Loucy (cell line): ENCODE measurements at regions not wholly inside any gene's neighbourhood (a gene's known extent, or its start where the extent isn't known, plus 50 kb on each side); places are given as distances from the start of the nearest gene placed in this dataset.

ENCODE experiments used
- H2AFZ ChIP-seq: fragments of 200-600 bp; sonication (generic); 2 replicates; pipeline ENCODE4 v1.6.0; 2016; ENCODE audit warnings: antibody characterized with exemption, mild to moderate bottlenecking, low read length, moderate library complexity
- H3F3A ChIP-seq: fragments of 200-600 bp; 2 replicates; pipeline ENCODE4 v1.6.0; 2016; ENCODE audit warnings: antibody characterized with exemption, low read depth, mild to moderate bottlenecking
- H3K27me3 ChIP-seq: fragments of 200-600 bp; sonication (generic); 2 replicates; pipeline ENCODE4 v1.6.1; 2014; ENCODE audit warnings: low read length, mild to moderate bottlenecking; ENCODE audit not compliant: insufficient read depth, poor library complexity, severe bottlenecking
- H3K36me3 ChIP-seq: fragments of 200-600 bp; sonication (generic); 2 replicates; pipeline ENCODE4 v1.6.1; 2016; ENCODE audit warnings: low read length; ENCODE audit not compliant: insufficient read depth
- H3K4me1 ChIP-seq: fragments of 200-600 bp; sonication (generic); 2 replicates; pipeline ENCODE4 v1.5.1; 2014; ENCODE audit warnings: low read length, mild to moderate bottlenecking; ENCODE audit not compliant: insufficient read depth, poor library complexity, severe bottlenecking
- H3K4me2 ChIP-seq: fragments of 200-600 bp; sonication (generic); 2 replicates; pipeline ENCODE4 v1.6.0; 2014; ENCODE audit warnings: antibody characterized with exemption, low read length, low read depth, mild to moderate bottlenecking; ENCODE audit not compliant: poor library complexity, severe bottlenecking
- H3K4me3 ChIP-seq: fragments of 200-600 bp; sonication (generic); 2 replicates; pipeline ENCODE4 v1.5.1; 2014; ENCODE audit warnings: low read length, mild to moderate bottlenecking, mixed read lengths; ENCODE audit not compliant: poor library complexity, severe bottlenecking
- H3K79me2 ChIP-seq: fragments of 200-600 bp; sonication (generic); 2 replicates; pipeline ENCODE4 v1.6.1; 2014; ENCODE audit warnings: low read length; ENCODE audit not compliant: insufficient read depth
- H3K9ac ChIP-seq: fragments of 200-600 bp; sonication (generic); 2 replicates; pipeline ENCODE4 v1.6.0; 2014; ENCODE audit warnings: mild to moderate bottlenecking, low read depth, low read length, moderate library complexity; ENCODE audit not compliant: poor library complexity, severe bottlenecking
- H3K9me2 ChIP-seq: fragments of 200-600 bp; sonication (generic); replicated peaks from 2 replicates; pipeline ENCODE4 v1.6.1; 2016; ENCODE audit warnings: low read depth, low read length, mixed read lengths
- H3K9me3 ChIP-seq: fragments of 200-600 bp; sonication (generic); 2 replicates; pipeline ENCODE4 v1.6.1; 2014; ENCODE audit warnings: mild to moderate bottlenecking, antibody characterized with exemption, low read length, low read depth; ENCODE audit not compliant: insufficient read depth
- H4K20me1 ChIP-seq: fragments of 200-600 bp; sonication (generic); 2 replicates; pipeline ENCODE4 v1.6.0; 2014; ENCODE audit warnings: antibody characterized with exemption, low read length, mild to moderate bottlenecking; ENCODE audit not compliant: insufficient read depth, poor library complexity, severe bottlenecking
- EZH2phosphoT487 ChIP-seq: fragments of 200-600 bp; IDR thresholded peaks from 2 replicates; pipeline ENCODE4 v1.6.1; 2018; ENCODE audit warnings: antibody characterized with exemption, mild to moderate bottlenecking, moderate library complexity, borderline replicate concordance
- TF ChIP-seq, protein P1 (sequence below): fragments of 200-600 bp; sonication (generic); conservative IDR thresholded peaks from 2 replicates; pipeline ENCODE4 v1.5.1; 2014; ENCODE audit warnings: mild to moderate bottlenecking, antibody characterized with exemption, low read length

DNA sequence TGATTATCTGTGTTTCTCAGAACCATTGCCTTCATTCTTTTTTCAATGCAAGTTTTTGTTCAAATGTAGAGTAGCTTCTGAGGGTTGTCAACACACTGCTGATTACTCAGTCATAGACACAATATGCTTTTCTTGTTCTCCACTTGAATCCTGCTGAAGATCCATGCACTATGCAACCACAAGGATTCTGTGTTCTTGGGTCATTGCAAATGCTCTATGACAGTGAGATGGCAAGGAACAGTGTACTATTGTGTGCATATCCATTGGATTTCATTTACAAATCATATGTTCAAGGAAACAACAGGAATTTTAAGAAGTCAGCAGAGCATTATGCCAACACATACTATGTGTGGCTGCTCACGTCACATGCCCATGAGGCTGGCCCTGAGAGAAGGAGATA lies 1590.2 kb downstream of the EFNA5 start:
- no peak overlapping the region for H3K4me3 ChIP-seq
- H3K4me2 ChIP-seq: no peak overlapping the region
- no peak overlapping the region for H2AFZ ChIP-seq
- H4K20me1 ChIP-seq: no peaks in the 10 kb centered on the region
- no peaks in the 10 kb centered on the region for H3F3A ChIP-seq
- H3K9ac ChIP-seq: no peak overlapping the region
- no peaks in the 10 kb centered on the region for H3K79me2 ChIP-seq
- no peaks in the 10 kb centered on the region for H3K36me3 ChIP-seq
- H3K9me3 ChIP-seq: no peaks in the 10 kb centered on the region
- no peaks in the 10 kb centered on the region for H3K9me2 ChIP-seq
- H3K27me3 ChIP-seq: no peaks in the 10 kb centered on the region
- TF ChIP-seq EZH2phosphoT487: no peak
- TF ChIP-seq, protein P1, sequence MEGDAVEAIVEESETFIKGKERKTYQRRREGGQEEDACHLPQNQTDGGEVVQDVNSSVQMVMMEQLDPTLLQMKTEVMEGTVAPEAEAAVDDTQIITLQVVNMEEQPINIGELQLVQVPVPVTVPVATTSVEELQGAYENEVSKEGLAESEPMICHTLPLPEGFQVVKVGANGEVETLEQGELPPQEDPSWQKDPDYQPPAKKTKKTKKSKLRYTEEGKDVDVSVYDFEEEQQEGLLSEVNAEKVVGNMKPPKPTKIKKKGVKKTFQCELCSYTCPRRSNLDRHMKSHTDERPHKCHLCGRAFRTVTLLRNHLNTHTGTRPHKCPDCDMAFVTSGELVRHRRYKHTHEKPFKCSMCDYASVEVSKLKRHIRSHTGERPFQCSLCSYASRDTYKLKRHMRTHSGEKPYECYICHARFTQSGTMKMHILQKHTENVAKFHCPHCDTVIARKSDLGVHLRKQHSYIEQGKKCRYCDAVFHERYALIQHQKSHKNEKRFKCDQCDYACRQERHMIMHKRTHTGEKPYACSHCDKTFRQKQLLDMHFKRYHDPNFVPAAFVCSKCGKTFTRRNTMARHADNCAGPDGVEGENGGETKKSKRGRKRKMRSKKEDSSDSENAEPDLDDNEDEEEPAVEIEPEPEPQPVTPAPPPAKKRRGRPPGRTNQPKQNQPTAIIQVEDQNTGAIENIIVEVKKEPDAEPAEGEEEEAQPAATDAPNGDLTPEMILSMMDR: no peak
- H3K4me1 ChIP-seq: no peaks in the 10 kb centered on the region

DNA sequence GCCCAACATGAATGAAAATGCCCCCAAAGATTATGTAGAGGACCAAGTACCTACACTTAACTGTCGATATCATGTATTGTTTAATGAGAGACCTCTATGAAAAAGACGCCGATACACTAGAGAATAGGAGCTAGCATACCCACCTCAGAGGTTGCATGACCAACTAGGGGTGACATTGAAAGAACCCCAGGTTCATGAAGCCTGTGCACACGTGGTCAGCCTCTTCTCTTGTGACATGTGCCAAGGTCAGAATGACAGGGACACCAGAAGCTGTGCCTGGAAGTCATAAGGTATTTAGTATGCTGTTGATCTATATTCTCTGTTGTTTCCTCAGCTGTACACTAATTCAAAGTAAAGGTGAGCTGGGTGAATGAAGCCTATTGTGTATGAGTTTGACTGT lies 1594.1 kb downstream of the EFNA5 start:
- Histone ChIP-seq H3K9me3 (no peaks in the 10 kb centered on the region), H3K36me3 (no peaks in the 10 kb centered on the region)

DNA sequence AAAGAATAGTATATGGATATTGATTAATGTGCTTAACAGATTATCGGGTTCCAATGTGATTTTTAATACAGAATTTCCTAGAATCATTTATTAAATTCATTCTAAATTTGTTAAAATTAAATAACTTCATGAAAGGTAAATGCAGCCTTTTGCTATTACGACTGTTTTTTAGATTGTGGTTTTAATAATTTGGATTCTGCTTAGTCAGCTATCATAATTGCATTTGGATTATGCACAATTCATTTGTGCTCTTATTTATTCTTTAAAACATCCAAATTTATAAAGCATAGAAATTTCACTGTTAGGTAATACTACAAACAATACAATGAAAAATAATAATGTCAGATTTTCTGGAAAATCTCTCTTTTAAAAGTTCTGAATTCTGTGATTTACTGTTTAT lies 1598.5 kb downstream of the EFNA5 start:
- H3K4me1 ChIP-seq: no peaks in the 10 kb centered on the region
- H3K36me3 ChIP-seq: no peaks in the 10 kb centered on the region
- no peak overlapping the region for H3K9ac ChIP-seq
- TF ChIP-seq, protein P1: no peak
- TF ChIP-seq EZH2phosphoT487: no peak
- no peaks in the 10 kb centered on the region for H3K79me2 ChIP-seq
- H2AFZ ChIP-seq: no peak overlapping the region
- H3K9me2 ChIP-seq: no peaks in the 10 kb centered on the region
- no peak overlapping the region for H3K4me3 ChIP-seq
- H3K9me3 ChIP-seq: no peaks in the 10 kb centered on the region
- H3F3A ChIP-seq: no peaks in the 10 kb centered on the region
- H4K20me1 ChIP-seq: no peaks in the 10 kb centered on the region
- H3K4me2 ChIP-seq: no peak overlapping the region
- no peaks in the 10 kb centered on the region for H3K27me3 ChIP-seq

More for the DNA sequence above, 1594.1 kb downstream of the EFNA5 start:
- Histone ChIP-seq H3F3A (no peaks in the 10 kb centered on the region), H3K4me2 (no peak overlapping the region), H4K20me1 (no peaks in the 10 kb centered on the region), H3K9me2 (no peaks in the 10 kb centered on the region), H3K9ac (no peak overlapping the region), H3K79me2 (no peaks in the 10 kb centered on the region), H3K27me3 (no peaks in the 10 kb centered on the region), H2AFZ (no peak overlapping the region), H3K4me1 (no peaks in the 10 kb centered on the region), H3K4me3 (no peak overlapping the region)
- no peak for TF ChIP-seq EZH2phosphoT487
- TF ChIP-seq, protein P1: no peak
